Erythroblast (primary cell): ENCODE measurements at regions not wholly inside any gene's neighbourhood (a gene's known extent, or its start where the extent isn't known, plus 50 kb on each side); places are given as distances from the start of the nearest gene placed in this dataset.

ENCODE experiments used
- GATA1 ChIP-seq: IDR thresholded peaks from 2 replicates; pipeline ENCODE4 v1.6.1; 2011; ENCODE audit warnings: low read depth, mild to moderate bottlenecking, control low read depth, low read length, moderate library complexity
- POLR2A ChIP-seq: IDR thresholded peaks from 2 replicates; pipeline ENCODE4 v1.6.1; 2011; ENCODE audit warnings: mild to moderate bottlenecking, low read length

DNA sequence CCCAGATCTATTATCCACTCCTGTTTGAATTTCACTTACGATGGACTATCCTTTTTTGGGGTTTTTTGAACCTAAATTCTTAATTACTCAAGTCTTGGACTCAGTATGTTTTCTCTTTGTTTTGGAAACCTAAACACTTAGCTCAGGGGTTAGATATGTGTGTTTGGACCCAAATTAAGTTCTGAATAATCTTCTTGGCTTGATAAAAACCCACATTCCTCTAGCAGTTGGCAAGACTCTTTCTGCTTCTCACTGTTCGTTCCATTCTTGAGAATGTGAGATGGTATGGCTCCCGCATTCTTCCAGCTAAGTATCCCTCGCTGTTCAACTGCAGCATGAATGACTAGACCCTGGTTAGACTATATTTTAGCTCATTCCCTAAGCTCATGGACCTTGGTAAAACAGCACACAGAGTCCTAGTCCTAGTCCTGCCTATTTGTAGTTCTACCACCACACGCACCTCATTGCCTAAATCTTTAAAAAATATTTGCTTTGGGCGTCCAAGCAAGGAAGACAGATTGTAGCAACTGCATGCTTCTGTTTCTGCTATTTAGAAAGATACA, 860.0 kb downstream of the RPS29 start:
- TF ChIP-seq POLR2A (no peak), GATA1 (no peak)
